ENCODE measurements at regions not wholly inside any gene's neighbourhood (a gene's known extent, or its start where the extent isn't known, plus 50 kb on each side); places are given as distances from the start of the nearest gene placed in this dataset.

GRCh38 chr4:138674209-138674608 is 341.4 kb upstream of the NOCT start:
- no peaks in the 10 kb centered on the region for H3K4me1 ChIP-seq (ENCODE audit: insufficient read depth)
- TF ChIP-seq POLR2A (IDR thresholded peaks at IDR 0.05) (no peak), EP300 (IDR thresholded peaks at IDR 0.05) (no peak), CTCF (IDR thresholded peaks at IDR 0.05) (no peak)
- DNase-seq, result no peak
- WGBS, 3 donors, result 63 to 73% (median 71%) methylated on average over 1 of the region's 1 CpG
- no peak overlapping the region for H3K4me3 ChIP-seq
- no peak overlapping the region for H3K27ac ChIP-seq
- no peaks in the 10 kb centered on the region for H3K9me3 ChIP-seq
- H3K36me3 ChIP-seq, result no peaks in the 10 kb centered on the region
- intact Hi-C loops (cut with DNase I), result loop anchor here in 1 of 4 donors (10.0 kb wide), 1 partner anchor 589 kb away; no protein-coding TSS in a partner anchor
- no peaks in the 10 kb centered on the region for H3K27me3 ChIP-seq

GRCh38 chr4:138673053-138673452 is 342.5 kb upstream of the NOCT start:
- H3K36me3 ChIP-seq, result no peaks in the 10 kb centered on the region
- WGBS, 3 donors, result 59 to 65% (median 60%) methylated on average over 10 of the region's 10 CpGs
- DNase-seq, result no peak
- H3K4me1 ChIP-seq (ENCODE audit: insufficient read depth), result no peaks in the 10 kb centered on the region
- no peaks in the 10 kb centered on the region for H3K27me3 ChIP-seq
- intact Hi-C loops (cut with DNase I), result loop anchor here in 1 of 4 donors (10.0 kb wide), 1 partner anchor 588 kb away; no protein-coding TSS in a partner anchor
- H3K9me3 ChIP-seq, result no peaks in the 10 kb centered on the region
- H3K4me3 ChIP-seq, result no peak overlapping the region
- TF ChIP-seq EP300 (IDR thresholded peaks at IDR 0.05) (no peak), POLR2A (IDR thresholded peaks at IDR 0.05) (no peak), CTCF (IDR thresholded peaks at IDR 0.05) (no peak)
- no peak overlapping the region for H3K27ac ChIP-seq

GRCh38 chr4:138672393-138672976 is 343.1 kb upstream of the NOCT start:
- Histone ChIP-seq H3K4me1 (ENCODE audit: insufficient read depth) (no peaks in the 10 kb centered on the region), H3K9me3 (no peaks in the 10 kb centered on the region), H3K27ac (no peak overlapping the region), H3K4me3 (no peak overlapping the region), H3K36me3 (no peaks in the 10 kb centered on the region), H3K27me3 (no peaks in the 10 kb centered on the region)
- 79 to 89% (median 88%) methylated on average over 9 of the region's 9 CpGs for WGBS, 3 donors
- intact Hi-C loops (cut with DNase I), result loop anchor here in 1 of 4 donors (10.0 kb wide), 1 partner anchor 588 kb away; no protein-coding TSS in a partner anchor
- no peak for DNase-seq
- TF ChIP-seq CTCF (IDR thresholded peaks at IDR 0.05) (no peak), POLR2A (IDR thresholded peaks at IDR 0.05) (no peak), EP300 (IDR thresholded peaks at IDR 0.05) (no peak)

- TF ChIP-seq POLR2A (IDR thresholded peaks at IDR 0.05) (no peak), CTCF (IDR thresholded peaks at IDR 0.05) (no peak), EP300 (IDR thresholded peaks at IDR 0.05) (no peak)
- H3K4me3 ChIP-seq, result no peak overlapping the region
- no peaks in the 10 kb centered on the region for H3K9me3 ChIP-seq
- WGBS, 3 donors, result 64 to 71% (median 64%) methylated on average over 3 of the region's 3 CpGs
- no peak for DNase-seq
- no peak overlapping the region for H3K27ac ChIP-seq
- intact Hi-C loops (cut with DNase I), result loop anchor here in 1 of 4 donors (10.0 kb wide), 1 partner anchor 587 kb away; no protein-coding TSS in a partner anchor
- H3K4me1 ChIP-seq (ENCODE audit: insufficient read depth), result no peaks in the 10 kb centered on the region
- H3K27me3 ChIP-seq, result no peaks in the 10 kb centered on the region
- H3K36me3 ChIP-seq, result no peaks in the 10 kb centered on the region
Observed at GRCh38 chr4:138671606-138672084, 343.9 kb upstream of the NOCT start.
